C4-2B (cell line): ENCODE measurements at regions not wholly inside any gene's neighbourhood (a gene's known extent, or its start where the extent isn't known, plus 50 kb on each side); places are given as distances from the start of the nearest gene placed in this dataset.

ENCODE experiments used
- H3K27ac ChIP-seq: fragments of 450-650 bp; 2 replicates; pipeline ENCODE4 v1.5.1; 2017
- ZFX ChIP-seq: fragments of 450-650 bp; IDR thresholded peaks from 2 replicates; pipeline ENCODE4 v1.6.1; 2017
- TF ChIP-seq, protein P1 (sequence below): fragments of 450-650 bp; conservative IDR thresholded peaks from 2 replicates; pipeline ENCODE4 v1.5.1; 2017; ENCODE audit warnings: mild to moderate bottlenecking

DNA sequence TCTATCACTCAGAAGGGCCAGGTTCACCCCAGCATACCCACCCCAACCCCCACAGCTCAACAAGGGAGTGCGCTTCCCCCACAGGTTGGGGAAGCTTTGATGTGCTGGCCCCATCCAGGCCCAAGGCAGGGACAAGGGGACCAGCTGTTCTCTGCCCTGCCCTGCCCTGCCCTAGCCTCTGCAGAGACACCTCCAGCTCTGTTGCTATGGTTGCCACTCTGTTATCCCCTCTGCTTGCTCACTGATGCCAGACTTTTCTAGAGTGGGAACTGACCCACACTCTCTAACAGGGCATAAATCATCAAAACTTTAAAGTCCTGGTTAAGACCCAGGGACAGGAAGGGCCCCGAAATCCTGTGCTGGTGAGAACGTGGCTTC lies 50.4 kb upstream of the ENPP7 start:
- TF ChIP-seq, protein P1, sequence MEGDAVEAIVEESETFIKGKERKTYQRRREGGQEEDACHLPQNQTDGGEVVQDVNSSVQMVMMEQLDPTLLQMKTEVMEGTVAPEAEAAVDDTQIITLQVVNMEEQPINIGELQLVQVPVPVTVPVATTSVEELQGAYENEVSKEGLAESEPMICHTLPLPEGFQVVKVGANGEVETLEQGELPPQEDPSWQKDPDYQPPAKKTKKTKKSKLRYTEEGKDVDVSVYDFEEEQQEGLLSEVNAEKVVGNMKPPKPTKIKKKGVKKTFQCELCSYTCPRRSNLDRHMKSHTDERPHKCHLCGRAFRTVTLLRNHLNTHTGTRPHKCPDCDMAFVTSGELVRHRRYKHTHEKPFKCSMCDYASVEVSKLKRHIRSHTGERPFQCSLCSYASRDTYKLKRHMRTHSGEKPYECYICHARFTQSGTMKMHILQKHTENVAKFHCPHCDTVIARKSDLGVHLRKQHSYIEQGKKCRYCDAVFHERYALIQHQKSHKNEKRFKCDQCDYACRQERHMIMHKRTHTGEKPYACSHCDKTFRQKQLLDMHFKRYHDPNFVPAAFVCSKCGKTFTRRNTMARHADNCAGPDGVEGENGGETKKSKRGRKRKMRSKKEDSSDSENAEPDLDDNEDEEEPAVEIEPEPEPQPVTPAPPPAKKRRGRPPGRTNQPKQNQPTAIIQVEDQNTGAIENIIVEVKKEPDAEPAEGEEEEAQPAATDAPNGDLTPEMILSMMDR, result no peak
- no peak for TF ChIP-seq ZFX

DNA sequence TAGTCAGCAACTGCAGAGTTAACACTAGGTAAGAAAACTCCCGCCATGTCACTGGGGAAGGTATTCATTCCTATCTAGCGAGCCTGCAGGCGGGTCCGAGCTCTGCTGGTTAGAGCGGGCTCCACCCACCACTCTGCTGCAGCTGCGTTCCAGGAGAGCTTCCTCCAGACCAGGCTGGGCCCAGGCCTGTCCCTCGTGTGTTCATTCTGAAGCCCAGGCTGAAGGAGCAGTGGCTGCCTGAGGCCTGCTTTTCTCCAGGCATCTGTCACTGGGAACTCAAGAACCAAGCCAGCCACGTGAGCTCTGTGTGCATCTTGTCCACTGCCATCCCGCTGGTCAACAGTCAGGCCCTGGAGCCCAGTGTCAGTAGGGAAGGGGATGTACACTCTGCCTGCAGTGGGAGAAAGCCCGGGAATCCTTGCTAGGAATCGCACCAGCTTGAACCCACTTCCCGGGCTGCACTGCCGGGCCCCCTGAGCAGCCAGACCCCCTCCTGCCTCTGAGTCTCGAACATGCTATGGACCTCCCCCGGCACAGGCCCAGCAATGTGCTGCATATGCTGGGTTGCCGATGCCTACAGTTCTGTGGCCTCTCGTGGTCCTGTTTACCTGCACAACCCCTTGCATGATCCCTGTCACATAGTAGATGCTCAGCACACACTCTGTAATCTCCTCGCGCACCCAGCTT lies 51.0 kb upstream of the ENPP7 start:
- H3K27ac ChIP-seq, result no peak overlapping the region
- TF ChIP-seq, protein P1, result no peak
- no peak for TF ChIP-seq ZFX

More for the DNA sequence above, 50.4 kb upstream of the ENPP7 start:
- H3K27ac ChIP-seq, result no peak overlapping the region

DNA sequence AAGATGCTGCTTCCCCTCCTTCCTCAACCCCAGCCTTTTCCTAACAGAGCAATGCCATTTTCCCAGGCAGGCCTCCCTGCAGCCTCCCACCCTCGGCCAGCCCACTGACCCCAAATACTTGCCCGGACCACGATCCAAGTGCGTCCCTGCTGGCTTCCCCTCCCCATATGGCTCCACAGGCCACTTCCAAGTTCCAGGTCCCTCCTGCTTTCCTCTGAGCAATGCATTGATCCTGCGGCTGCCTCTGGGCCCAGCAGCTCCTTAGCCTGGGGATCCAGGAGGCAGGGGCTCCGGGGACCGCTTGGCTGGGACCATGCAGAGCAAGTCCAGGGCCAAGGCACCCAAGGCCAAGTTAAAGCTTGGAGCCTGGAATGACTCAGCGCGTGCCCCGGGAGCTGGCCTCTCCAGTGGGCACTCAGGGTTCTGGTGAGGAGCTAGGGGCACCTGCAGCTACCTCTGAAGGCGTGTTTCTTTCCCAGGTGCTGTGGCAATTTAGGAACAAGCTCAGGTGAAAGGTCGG lies 51.9 kb upstream of the ENPP7 start:
- TF ChIP-seq, protein P1, result no peak
- TF ChIP-seq ZFX, result no peak
- no peak overlapping the region for H3K27ac ChIP-seq

DNA sequence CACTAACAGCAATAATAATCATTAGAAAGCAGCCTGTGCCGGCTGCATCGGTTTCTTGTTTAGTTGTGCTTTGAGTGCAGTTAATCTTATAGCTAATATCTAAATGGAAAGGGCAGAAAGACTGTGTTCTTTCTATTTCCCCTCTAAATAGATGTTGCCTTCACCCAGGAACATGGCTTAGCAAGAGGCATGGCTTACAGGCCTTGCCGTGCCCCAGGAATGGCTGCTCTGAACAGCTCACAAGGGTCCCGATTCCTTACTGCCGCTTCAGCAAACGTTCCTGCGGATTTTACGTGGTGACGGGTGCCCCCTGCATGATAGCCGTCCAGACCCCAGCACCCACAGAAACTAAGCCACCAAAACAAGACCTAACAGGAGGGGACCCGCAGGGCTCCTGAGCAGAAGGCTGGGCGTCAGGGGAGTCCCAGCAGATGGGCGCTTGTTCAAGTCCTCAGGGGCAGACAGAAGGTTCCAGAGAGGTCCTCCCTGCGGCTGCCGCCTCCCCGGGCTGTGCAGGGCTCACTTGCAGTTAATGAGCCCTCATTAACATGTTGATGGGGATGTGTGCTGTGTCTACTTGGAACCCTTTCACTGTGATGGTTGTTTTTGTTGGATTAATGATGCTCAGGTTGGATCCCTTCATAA lies 52.5 kb upstream of the ENPP7 start:
- TF ChIP-seq, protein P1, result no peak
- TF ChIP-seq ZFX, result no peak
- no peak overlapping the region for H3K27ac ChIP-seq

DNA sequence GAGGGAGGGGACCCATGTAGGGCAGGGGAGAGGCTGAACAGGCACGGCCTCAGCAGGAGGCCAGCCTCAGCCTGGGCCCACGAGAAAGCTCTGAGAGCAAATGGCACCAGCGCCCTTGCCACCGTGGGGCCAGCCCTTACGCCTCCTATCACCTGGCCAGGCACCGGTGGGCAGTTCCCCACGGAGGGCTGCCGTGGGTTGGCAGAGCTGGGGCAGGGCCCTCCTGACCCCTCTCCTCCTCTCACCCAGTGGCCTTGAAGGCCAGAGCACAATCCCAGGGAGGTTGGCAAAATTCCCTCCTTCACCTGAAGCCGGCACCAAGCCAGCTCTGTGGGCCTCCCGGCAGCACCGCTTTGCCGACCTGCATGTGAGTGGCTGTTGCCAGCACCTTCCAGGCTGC lies 53.1 kb upstream of the ENPP7 start:
- no peak overlapping the region for H3K27ac ChIP-seq
- TF ChIP-seq, protein P1, result no peak
- TF ChIP-seq ZFX, result no peak

DNA sequence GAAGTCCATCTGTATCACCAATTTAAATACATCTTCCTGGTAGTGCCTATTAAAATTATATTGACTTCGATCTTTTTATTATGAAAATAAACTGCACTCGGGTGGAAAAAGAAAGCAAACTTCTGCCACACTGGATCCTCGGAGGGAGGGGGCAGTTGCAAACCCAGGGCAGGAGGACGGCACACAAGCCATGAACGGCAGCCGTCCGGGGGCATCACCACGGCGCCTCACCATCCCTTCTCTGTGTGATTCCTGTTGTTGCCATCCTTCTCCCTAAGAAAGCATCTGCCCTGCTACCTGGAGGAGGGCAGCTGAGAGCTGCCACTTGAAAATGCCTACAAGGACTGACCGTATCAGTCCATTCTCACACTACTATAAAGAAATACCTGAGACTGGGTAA lies 53.9 kb upstream of the ENPP7 start:
- TF ChIP-seq, protein P1, result no peak
- no peak for TF ChIP-seq ZFX
- no peak overlapping the region for H3K27ac ChIP-seq

DNA sequence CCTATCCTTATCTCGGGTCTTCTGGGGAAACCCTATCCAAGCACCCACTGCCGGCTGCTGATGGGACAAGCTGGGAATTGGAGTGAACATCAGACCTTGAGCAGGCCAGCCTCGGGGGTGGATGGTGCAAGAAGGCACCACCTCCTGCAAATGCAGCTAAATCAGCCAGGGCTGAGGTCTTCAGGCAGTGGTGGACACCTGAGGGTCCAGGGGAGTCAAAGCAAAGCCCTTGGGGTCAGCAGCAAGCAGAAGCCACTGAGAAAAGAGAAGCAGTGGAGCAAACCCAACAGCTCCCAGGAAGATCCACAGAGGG lies 55.4 kb upstream of the ENPP7 start:
- H3K27ac ChIP-seq, result no peak overlapping the region
- no peak for TF ChIP-seq ZFX
- TF ChIP-seq, protein P1, result no peak
